ENCODE measurements at regions not wholly inside any gene's neighbourhood (a gene's known extent, or its start where the extent isn't known, plus 50 kb on each side); places are given as distances from the start of the nearest gene placed in this dataset.

DNA sequence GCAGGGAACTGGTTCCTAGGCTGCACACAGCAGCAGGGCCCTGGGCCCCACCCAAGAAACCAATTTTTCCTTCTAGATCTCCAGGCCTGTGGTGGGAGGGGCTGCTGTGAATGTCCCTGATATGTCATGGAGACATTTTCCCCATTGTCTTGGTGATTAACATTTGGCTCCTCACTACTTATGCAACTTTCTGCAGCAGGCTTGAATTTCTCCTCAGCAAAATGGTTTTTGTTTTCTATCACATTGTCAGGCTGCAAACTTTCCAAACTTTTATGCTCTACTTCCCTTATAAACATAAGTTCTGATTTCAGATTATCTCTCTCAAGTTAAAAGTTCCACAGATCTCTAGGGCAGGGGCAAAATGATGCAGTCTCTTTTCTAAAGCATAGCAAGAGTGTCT, 310.2 kb upstream of the PCDH20 start:
- ChIA-PET CTCF (no interaction called here), POLR2A (no interaction called here)
- no peak overlapping the region for H3K4me3 ChIP-seq (ENCODE audit: low read depth, low read length)
- TF ChIP-seq, protein P1, sequence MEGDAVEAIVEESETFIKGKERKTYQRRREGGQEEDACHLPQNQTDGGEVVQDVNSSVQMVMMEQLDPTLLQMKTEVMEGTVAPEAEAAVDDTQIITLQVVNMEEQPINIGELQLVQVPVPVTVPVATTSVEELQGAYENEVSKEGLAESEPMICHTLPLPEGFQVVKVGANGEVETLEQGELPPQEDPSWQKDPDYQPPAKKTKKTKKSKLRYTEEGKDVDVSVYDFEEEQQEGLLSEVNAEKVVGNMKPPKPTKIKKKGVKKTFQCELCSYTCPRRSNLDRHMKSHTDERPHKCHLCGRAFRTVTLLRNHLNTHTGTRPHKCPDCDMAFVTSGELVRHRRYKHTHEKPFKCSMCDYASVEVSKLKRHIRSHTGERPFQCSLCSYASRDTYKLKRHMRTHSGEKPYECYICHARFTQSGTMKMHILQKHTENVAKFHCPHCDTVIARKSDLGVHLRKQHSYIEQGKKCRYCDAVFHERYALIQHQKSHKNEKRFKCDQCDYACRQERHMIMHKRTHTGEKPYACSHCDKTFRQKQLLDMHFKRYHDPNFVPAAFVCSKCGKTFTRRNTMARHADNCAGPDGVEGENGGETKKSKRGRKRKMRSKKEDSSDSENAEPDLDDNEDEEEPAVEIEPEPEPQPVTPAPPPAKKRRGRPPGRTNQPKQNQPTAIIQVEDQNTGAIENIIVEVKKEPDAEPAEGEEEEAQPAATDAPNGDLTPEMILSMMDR (IDR thresholded peaks at IDR 0.05; ENCODE audit: insufficient read depth, low read length, missing control alignments): no peak
- DNase-seq (ENCODE audit: low read depth, low spot score): no peak

DNA sequence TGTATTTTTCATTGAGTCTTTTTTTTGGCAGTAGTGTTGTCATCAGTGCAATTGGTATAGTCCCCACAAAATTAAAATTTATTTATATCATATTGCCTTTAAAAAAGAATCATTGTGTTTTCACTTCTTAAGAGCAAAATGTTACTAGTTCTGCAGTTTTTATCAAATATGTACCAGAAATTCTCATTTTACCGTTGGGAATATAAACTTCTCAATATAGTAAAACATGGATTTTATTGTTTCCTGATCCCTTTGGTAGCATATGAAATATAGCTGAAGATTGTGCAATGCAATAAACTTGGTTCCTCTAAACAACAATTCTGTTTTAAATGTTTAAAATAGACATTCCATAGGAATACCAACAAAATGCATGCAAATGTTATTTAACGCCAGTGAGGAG, 306.5 kb upstream of the PCDH20 start:
- no peak for DNase-seq (ENCODE audit: low read depth, low spot score)
- H3K4me3 ChIP-seq (ENCODE audit: low read depth, low read length): no peak overlapping the region
- POLR2A ChIA-PET: no interaction called here
- TF ChIP-seq, protein P1 (IDR thresholded peaks at IDR 0.05; ENCODE audit: insufficient read depth, low read length, missing control alignments): no peak
- CTCF ChIA-PET: no interaction called here

DNA sequence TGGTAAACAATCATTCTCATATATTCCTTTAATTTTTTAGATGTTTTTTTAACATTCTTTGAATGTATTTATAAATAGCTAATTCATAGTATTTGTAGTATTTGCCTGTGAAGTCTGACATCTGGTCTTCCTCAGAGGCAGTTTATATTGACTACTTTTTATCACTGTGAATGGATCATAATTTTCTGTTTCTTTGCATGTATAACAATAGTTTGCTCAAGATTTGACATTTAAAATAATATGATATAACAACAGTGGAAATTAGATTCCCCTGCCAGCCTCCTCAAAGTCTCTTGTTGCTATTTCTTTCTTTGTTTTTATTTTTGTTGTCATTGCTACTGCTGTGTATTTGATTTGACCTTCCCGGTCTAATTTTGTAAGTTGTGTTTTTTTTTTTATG, 297.0 kb upstream of the PCDH20 start:
- TF ChIP-seq, protein P1 (IDR thresholded peaks at IDR 0.05; ENCODE audit: insufficient read depth, low read length, missing control alignments): no peak
- POLR2A ChIA-PET: no interaction called here
- DNase-seq (ENCODE audit: low read depth, low spot score): no peak
- CTCF ChIA-PET: no interaction called here
- H3K4me3 ChIP-seq (ENCODE audit: low read depth, low read length): no peak overlapping the region

DNA sequence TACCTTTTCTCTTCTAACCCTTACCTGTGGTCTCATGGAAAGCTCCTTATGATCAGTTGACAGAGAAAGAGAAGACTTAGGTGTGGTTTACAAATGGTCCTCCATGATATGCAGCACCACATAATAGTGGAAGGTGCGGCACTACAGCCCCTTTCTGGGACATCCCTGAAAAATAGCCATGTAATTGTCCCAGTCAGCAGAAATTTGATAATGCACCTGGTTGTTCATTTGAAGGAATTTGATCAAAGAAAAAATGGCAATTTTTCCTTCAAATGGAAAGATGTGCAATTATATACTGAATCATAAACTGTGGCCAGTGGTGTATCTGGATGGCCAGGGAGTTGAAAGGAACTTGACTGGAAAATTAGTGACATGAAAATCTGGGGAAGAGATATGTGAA, 293.6 kb upstream of the PCDH20 start:
- no peak for DNase-seq (ENCODE audit: low read depth, low spot score)
- ChIA-PET CTCF (no interaction called here), POLR2A (no interaction called here)
- TF ChIP-seq, protein P1 (IDR thresholded peaks at IDR 0.05; ENCODE audit: insufficient read depth, low read length, missing control alignments): no peak
- no peak overlapping the region for H3K4me3 ChIP-seq (ENCODE audit: low read depth, low read length)

DNA sequence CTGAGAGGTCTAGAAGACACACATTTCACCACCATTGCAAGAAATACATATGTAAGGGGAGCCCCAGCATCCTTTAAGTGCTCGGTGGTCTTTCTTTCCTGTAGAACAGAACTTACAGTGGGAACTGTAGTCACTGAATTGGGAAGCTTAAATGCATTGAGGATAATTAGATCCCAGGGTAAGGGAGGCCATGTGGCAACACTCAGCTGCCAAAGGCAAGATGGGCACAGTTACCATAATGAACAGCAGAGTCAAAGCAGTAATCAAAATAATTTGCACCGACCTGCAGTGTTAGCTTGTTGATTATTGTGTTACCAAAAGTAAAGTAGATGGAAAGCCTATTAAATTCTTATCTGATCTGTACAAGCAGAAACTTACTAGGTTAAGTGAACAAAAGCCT, 291.2 kb upstream of the PCDH20 start:
- H3K4me3 ChIP-seq (ENCODE audit: low read depth, low read length): no peak overlapping the region
- POLR2A ChIA-PET: no interaction called here
- TF ChIP-seq, protein P1 (IDR thresholded peaks at IDR 0.05; ENCODE audit: insufficient read depth, low read length, missing control alignments): no peak
- CTCF ChIA-PET: no interaction called here
- no peak for DNase-seq (ENCODE audit: low read depth, low spot score)

DNA sequence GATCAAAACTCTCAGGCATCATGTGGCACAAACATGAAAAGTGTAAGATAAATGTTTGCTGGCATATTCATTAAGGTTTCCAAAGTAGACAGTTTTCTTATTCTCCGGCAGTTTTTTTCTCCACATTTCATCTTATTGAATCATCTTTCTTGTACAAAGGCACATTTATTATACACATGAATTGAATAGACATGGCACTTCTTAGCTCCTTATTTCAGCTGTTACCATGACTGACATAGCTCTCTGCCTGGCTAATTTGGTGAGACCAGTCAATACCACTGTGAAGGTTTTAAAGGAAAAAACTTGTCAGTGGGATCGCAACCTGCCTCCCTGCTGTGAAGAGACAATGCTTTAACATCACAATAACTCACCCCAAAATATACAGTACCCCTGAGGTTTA, 285.0 kb upstream of the PCDH20 start:
- DNase-seq (ENCODE audit: low read depth, low spot score): no peak
- CTCF ChIA-PET: no interaction called here
- POLR2A ChIA-PET: no interaction called here
- H3K4me3 ChIP-seq (ENCODE audit: low read depth, low read length): no peak overlapping the region
- TF ChIP-seq, protein P1 (IDR thresholded peaks at IDR 0.05; ENCODE audit: insufficient read depth, low read length, missing control alignments): no peak
